GM12878 (cell line): ENCODE measurements at regions not wholly inside any gene's neighbourhood (a gene's known extent, or its start where the extent isn't known, plus 50 kb on each side); places are given as distances from the start of the nearest gene placed in this dataset.
A peak's percentile ranks its signal among the peaks of the same experiment; 100 is the strongest.

Experiments
- CBFB ChIP-seq: IDR thresholded peaks from 2 replicates; pipeline ENCODE4 v1.6.1; 2016; ENCODE audit warnings: antibody characterized with exemption, low read depth
- DPF2 ChIP-seq: fragments of 450-650 bp; IDR thresholded peaks from 2 replicates; pipeline ENCODE4 v1.6.1; 2017; ENCODE audit warnings: mild to moderate bottlenecking
- EED ChIP-seq: sonication (generic); IDR thresholded peaks from 2 replicates; pipeline ENCODE4 v1.6.1; 2016; ENCODE audit warnings: antibody characterized with exemption, low read depth
- EP300 ChIP-seq, 2 experiments: fragments of 150-350 bp in 1 of 2; IDR thresholded peaks; 2 replicates each; pipeline ENCODE4 v1.6.1; 2011 to 2012; ENCODE audit warnings: low read depth in 2 of 2, low read length in 2 of 2, borderline replicate concordance in 1 of 2, improper control_type of control experiment in 1 of 2, inconsistent platforms in 1 of 2; ENCODE audit not compliant: control insufficient read depth in 1 of 2
- IRF4 ChIP-seq: IDR thresholded peaks from 2 replicates; pipeline ENCODE4 v1.6.1; 2011; ENCODE audit warnings: low read depth, low read length
- LARP7 ChIP-seq: fragments of 450-650 bp; IDR thresholded peaks from 2 replicates; pipeline ENCODE4 v1.6.1; 2017; ENCODE audit warnings: mild to moderate bottlenecking
- MTA2 ChIP-seq: fragments of 450-650 bp; IDR thresholded peaks from 2 replicates; pipeline ENCODE4 v1.6.1; 2016; ENCODE audit warnings: low read depth, mild to moderate bottlenecking, moderate library complexity
- NR2F1 ChIP-seq: fragments of 450-650 bp; conservative IDR thresholded peaks from 2 replicates; pipeline ENCODE4 v1.6.1; 2017; ENCODE audit warnings: mild to moderate bottlenecking
- PAX5 ChIP-seq: IDR thresholded peaks from 2 replicates; pipeline ENCODE4 v1.6.1; 2011; ENCODE audit warnings: low read depth, low read length, borderline replicate concordance
- SMARCA5 ChIP-seq: fragments of 450-650 bp; IDR thresholded peaks from 2 replicates; pipeline ENCODE4 v1.6.1; 2017; ENCODE audit warnings: mild to moderate bottlenecking
- SREBF2 ChIP-seq: IDR thresholded peaks from 2 replicates; pipeline ENCODE4 v1.6.1; 2012; ENCODE audit warnings: mild to moderate bottlenecking, low read length
- TF ChIP-seq, protein P1 (sequence below): fragments of 450-650 bp; formaldehyde crosslinking; IDR thresholded peaks from 2 replicates; pipeline ENCODE4 v1.4.0; 2022; ENCODE audit warnings: mild to moderate bottlenecking, moderate library complexity
- TF ChIP-seq, protein P2 (sequence below): fragments of 450-650 bp; formaldehyde crosslinking; IDR thresholded peaks from 2 replicates; pipeline ENCODE4 v1.4.0; 2020; ENCODE audit warnings: mild to moderate bottlenecking, moderate library complexity
- TF ChIP-seq, protein P3 (sequence below): fragments of 150-350 bp; IDR thresholded peaks from 2 replicates; pipeline ENCODE4 v1.6.1; 2014; ENCODE audit warnings: mild to moderate bottlenecking, low read depth, low read length
- TF ChIP-seq, protein P4 (sequence below): fragments of 450-650 bp; IDR thresholded peaks from 2 replicates; pipeline ENCODE4 v1.6.1; 2014; ENCODE audit warnings: mild to moderate bottlenecking
- TF ChIP-seq, protein P5 (sequence below): fragments of 450-650 bp; IDR thresholded peaks from 2 replicates; pipeline ENCODE4 v1.6.1; 2017; ENCODE audit warnings: mild to moderate bottlenecking, moderate library complexity

DNA sequence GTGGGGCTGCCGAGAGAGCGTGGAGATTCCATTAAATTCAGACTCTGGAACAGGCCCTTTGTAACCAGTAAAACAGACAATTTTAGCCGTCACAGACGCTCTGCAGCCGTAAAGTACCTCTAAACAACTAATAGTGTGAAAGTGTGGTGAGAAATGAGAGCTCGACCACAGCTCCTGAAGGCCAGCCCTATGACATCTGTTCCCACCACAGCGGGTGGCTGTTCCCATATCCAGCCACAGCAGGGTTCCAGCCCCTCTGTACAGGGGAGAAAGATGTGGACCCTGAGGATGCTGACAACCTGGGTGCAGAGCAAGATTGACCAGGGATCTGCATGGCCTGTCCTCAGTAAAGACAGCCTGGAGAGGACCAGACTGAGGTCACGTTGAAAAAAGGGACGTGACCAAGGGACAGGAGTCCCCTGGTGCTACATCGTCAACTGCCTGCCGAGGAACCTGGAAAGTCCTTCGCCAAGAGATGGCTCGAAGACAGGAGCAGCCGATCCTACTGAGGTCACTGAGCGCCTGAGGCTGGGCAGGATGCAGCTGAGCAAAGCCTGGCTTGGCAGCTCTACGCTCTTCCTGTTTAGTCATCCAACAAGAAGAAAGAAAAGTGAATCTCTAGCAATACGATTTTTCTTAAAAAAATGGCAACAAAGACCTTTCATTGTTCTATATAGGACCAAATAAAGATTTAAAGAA lies 831.7 kb downstream of the RNF144A start (continued):
- TF ChIP-seq, protein P1, sequence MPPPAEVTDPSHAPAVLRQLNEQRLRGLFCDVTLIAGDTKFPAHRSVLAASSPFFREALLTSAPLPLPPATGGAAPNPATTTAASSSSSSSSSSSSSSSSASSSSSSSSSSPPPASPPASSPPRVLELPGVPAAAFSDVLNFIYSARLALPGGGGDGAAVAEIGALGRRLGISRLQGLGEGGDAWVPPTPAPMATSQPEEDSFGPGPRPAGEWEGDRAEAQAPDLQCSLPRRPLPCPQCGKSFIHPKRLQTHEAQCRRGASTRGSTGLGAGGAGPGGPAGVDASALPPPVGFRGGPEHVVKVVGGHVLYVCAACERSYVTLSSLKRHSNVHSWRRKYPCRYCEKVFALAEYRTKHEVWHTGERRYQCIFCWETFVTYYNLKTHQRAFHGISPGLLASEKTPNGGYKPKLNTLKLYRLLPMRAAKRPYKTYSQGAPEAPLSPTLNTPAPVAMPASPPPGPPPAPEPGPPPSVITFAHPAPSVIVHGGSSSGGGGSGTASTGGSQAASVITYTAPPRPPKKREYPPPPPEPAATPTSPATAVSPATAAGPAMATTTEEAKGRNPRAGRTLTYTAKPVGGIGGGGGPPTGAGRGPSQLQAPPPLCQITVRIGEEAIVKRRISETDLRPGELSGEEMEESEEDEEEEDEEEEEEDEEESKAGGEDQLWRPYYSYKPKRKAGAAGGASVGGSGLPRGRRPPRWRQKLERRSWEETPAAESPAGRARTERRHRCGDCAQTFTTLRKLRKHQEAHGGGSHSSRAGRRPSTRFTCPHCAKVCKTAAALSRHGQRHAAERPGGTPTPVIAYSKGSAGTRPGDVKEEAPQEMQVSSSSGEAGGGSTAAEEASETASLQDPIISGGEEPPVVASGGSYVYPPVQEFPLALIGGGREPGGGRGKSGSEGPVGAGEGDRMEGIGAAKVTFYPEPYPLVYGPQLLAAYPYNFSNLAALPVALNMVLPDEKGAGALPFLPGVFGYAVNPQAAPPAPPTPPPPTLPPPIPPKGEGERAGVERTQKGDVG (CRISPR knock-in tag), result no peak
- TF ChIP-seq IRF4, result peak; percentile 70; the same call in 1 of the 2 replicates
- TF ChIP-seq, protein P2, sequence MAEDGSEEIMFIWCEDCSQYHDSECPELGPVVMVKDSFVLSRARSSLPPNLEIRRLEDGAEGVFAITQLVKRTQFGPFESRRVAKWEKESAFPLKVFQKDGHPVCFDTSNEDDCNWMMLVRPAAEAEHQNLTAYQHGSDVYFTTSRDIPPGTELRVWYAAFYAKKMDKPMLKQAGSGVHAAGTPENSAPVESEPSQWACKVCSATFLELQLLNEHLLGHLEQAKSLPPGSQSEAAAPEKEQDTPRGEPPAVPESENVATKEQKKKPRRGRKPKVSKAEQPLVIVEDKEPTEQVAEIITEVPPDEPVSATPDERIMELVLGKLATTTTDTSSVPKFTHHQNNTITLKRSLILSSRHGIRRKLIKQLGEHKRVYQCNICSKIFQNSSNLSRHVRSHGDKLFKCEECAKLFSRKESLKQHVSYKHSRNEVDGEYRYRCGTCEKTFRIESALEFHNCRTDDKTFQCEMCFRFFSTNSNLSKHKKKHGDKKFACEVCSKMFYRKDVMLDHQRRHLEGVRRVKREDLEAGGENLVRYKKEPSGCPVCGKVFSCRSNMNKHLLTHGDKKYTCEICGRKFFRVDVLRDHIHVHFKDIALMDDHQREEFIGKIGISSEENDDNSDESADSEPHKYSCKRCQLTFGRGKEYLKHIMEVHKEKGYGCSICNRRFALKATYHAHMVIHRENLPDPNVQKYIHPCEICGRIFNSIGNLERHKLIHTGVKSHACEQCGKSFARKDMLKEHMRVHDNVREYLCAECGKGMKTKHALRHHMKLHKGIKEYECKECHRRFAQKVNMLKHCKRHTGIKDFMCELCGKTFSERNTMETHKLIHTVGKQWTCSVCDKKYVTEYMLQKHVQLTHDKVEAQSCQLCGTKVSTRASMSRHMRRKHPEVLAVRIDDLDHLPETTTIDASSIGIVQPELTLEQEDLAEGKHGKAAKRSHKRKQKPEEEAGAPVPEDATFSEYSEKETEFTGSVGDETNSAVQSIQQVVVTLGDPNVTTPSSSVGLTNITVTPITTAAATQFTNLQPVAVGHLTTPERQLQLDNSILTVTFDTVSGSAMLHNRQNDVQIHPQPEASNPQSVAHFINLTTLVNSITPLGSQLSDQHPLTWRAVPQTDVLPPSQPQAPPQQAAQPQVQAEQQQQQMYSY (CRISPR knock-in tag), result no peak
- TF ChIP-seq, protein P3, sequence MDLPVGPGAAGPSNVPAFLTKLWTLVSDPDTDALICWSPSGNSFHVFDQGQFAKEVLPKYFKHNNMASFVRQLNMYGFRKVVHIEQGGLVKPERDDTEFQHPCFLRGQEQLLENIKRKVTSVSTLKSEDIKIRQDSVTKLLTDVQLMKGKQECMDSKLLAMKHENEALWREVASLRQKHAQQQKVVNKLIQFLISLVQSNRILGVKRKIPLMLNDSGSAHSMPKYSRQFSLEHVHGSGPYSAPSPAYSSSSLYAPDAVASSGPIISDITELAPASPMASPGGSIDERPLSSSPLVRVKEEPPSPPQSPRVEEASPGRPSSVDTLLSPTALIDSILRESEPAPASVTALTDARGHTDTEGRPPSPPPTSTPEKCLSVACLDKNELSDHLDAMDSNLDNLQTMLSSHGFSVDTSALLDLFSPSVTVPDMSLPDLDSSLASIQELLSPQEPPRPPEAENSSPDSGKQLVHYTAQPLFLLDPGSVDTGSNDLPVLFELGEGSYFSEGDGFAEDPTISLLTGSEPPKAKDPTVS, result no peak
- TF ChIP-seq DPF2, result peak; percentile 82
- 0 out of 4 replicates have a peak, but pooled peaks of 1 of the 2 experiments have one; percentile 14 for TF ChIP-seq EP300 (IDR thresholded peaks at IDR 0.05; ENCODE audit: borderline replicate concordance in 1 of 2, control insufficient read depth in 1 of 2, low read depth in 2 of 2, low read length in 2 of 2)
- TF ChIP-seq MTA2, result 0 out of 2 replicates have a peak, but pooled peaks have one; percentile 27
- no peak for TF ChIP-seq CBFB
- no peak for TF ChIP-seq SREBF2
- TF ChIP-seq SMARCA5, result 0 out of 2 replicates have a peak, but pooled peaks have one; percentile 32
- peak; percentile 80 for TF ChIP-seq NR2F1
- peak; percentile 17; the same call in 1 of the 2 replicates for TF ChIP-seq LARP7
- TF ChIP-seq, protein P4, sequence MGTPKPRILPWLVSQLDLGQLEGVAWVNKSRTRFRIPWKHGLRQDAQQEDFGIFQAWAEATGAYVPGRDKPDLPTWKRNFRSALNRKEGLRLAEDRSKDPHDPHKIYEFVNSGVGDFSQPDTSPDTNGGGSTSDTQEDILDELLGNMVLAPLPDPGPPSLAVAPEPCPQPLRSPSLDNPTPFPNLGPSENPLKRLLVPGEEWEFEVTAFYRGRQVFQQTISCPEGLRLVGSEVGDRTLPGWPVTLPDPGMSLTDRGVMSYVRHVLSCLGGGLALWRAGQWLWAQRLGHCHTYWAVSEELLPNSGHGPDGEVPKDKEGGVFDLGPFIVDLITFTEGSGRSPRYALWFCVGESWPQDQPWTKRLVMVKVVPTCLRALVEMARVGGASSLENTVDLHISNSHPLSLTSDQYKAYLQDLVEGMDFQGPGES, result no peak
- TF ChIP-seq, protein P5, sequence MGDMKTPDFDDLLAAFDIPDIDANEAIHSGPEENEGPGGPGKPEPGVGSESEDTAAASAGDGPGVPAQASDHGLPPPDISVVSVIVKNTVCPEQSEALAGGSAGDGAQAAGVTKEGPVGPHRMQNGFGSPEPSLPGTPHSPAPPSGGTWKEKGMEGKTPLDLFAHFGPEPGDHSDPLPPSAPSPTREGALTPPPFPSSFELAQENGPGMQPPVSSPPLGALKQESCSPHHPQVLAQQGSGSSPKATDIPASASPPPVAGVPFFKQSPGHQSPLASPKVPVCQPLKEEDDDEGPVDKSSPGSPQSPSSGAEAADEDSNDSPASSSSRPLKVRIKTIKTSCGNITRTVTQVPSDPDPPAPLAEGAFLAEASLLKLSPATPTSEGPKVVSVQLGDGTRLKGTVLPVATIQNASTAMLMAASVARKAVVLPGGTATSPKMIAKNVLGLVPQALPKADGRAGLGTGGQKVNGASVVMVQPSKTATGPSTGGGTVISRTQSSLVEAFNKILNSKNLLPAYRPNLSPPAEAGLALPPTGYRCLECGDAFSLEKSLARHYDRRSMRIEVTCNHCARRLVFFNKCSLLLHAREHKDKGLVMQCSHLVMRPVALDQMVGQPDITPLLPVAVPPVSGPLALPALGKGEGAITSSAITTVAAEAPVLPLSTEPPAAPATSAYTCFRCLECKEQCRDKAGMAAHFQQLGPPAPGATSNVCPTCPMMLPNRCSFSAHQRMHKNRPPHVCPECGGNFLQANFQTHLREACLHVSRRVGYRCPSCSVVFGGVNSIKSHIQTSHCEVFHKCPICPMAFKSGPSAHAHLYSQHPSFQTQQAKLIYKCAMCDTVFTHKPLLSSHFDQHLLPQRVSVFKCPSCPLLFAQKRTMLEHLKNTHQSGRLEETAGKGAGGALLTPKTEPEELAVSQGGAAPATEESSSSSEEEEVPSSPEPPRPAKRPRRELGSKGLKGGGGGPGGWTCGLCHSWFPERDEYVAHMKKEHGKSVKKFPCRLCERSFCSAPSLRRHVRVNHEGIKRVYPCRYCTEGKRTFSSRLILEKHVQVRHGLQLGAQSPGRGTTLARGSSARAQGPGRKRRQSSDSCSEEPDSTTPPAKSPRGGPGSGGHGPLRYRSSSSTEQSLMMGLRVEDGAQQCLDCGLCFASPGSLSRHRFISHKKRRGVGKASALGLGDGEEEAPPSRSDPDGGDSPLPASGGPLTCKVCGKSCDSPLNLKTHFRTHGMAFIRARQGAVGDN, result 0 out of 2 replicates have a peak, but pooled peaks have one; percentile 28
- peak; percentile 73 for TF ChIP-seq PAX5
- peak; percentile 66; the same call in 1 of the 2 replicates for TF ChIP-seq EED
